ENCODE measurements at regions not wholly inside any gene's neighbourhood (a gene's known extent, or its start where the extent isn't known, plus 50 kb on each side); places are given as distances from the start of the nearest gene placed in this dataset.
"Not testable (repeated sequence)": the region's sequence is repeated elsewhere in the genome, so short reads cannot be mapped to it uniquely, and the experiment has no call there.

DNA sequence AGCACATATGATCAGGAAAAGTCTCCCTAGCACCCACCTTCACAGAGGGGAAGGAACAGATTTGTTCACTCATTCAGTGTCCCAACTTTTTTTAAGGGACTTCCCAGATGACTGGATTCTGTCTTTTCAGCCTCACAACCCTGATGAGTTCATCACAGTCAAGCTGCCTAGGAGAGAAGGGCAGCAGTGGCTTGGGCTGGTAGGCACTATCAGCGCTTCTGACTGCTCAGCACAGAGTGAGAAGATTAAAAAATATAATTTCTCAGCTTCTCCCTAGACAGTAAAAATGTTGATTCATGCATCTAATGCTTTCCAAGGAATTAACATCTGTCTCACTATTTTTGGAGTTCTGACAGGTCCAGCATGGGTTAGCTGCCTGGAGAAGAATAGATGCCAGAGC lies 328.2 kb downstream of the DTHD1 start:
- no peak for TF ChIP-seq CTCF (conservative IDR thresholded peaks at IDR 0.05; ENCODE audit: low read depth, low read length)
- no peak for DNase-seq (ENCODE audit: low read depth)
- H3K4me3 ChIP-seq (ENCODE audit: low read depth, low read length), result no peak overlapping the region

- TF ChIP-seq CTCF (conservative IDR thresholded peaks at IDR 0.05; ENCODE audit: low read depth, low read length), result no peak
Measured at GRCh38 chr4:36610628-36611027, 329.2 kb downstream of the DTHD1 start.

GRCh38 chr4:36613142-36613541 lies 331.7 kb downstream of the DTHD1 start:
- not testable (repeated sequence) for DNase-seq (ENCODE audit: low read depth); H3K4me3 ChIP-seq (ENCODE audit: low read depth, low read length)

More at GRCh38 chr4:36610628-36611027, 329.2 kb downstream of the DTHD1 start:
- H3K4me3 ChIP-seq (ENCODE audit: low read depth, low read length), result no peak overlapping the region
- no peak for DNase-seq (ENCODE audit: low read depth)

- H3K4me3 ChIP-seq (ENCODE audit: low read depth, low read length), result no peak overlapping the region
- DNase-seq (ENCODE audit: low read depth), result no peak
- TF ChIP-seq CTCF (conservative IDR thresholded peaks at IDR 0.05; ENCODE audit: low read depth, low read length), result no peak
Measured at GRCh38 chr4:36614011-36614410, 332.6 kb downstream of the DTHD1 start.

DNA sequence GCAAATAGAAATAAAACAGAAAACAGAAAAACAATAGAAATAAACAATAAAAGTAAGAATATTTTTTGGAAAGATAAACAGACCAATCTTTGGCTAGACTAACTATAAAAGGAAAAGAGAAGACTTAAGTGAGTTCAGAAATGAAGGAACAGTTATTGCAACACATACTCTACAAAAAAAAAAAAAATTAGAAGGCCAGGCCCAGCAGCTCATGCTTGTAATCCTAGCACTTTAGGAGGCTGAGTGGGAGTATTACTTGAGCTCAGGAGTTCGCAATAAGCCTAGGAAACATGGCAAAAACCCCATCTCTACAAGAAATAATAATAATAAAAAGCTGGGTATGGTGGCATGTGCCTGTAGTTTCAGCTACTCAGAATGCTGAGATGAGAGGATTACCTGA lies 336.7 kb downstream of the DTHD1 start:
- no peak overlapping the region for H3K4me3 ChIP-seq (ENCODE audit: low read depth, low read length)
- DNase-seq (ENCODE audit: low read depth), result no peak
- no peak for TF ChIP-seq CTCF (conservative IDR thresholded peaks at IDR 0.05; ENCODE audit: low read depth, low read length)

DNA sequence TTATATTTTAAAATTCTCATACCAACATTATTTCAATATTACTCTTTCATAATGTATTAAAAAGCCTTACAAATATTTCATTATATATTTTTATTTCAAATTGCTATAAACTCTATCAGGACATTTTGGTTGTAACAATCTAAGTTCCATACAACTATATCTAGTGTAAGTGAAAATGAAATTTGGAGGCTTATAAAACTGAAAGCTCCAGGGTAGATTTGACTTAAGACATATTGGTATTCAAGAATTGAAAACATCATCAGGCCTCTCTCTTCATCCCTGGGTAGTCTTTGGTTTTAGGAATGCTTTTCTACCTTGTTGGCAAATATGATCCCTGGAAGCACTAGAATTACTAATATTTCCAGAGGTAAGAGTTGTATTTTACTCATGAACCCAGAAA lies 342.6 kb downstream of the DTHD1 start:
- no peak overlapping the region for H3K4me3 ChIP-seq (ENCODE audit: low read depth, low read length)
- TF ChIP-seq CTCF (conservative IDR thresholded peaks at IDR 0.05; ENCODE audit: low read depth, low read length), result no peak
- no peak for DNase-seq (ENCODE audit: low read depth)

DNA sequence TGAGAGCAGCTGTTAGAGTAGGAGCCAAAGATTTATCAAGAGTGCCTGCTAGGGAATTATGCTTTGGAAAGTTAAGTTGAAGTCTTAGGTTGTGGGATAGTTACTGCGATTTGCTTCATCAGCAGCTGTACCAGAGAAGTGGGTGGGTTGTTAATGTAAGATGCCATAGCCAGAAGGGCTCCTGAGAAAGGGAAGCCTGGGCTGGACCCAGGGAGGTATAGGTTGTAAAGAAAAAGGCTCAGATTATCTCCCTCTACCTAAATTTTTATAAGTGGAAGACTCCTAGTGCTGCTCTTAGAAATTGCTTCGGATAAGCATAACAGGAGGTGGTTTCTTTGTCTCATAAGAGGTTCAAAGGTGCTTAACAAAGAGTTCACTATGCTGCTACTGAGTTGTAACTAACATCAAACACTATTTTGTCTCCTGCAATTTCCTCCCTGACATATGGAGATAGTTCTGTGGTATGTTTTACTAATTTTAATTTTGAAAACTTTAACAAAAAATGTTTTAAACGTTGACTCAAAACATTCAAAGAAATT lies 356.9 kb downstream of the DTHD1 start:
- no peak overlapping the region for H3K4me3 ChIP-seq (ENCODE audit: low read depth, low read length)
- no peak for DNase-seq (ENCODE audit: low read depth)
- no peak for TF ChIP-seq CTCF (conservative IDR thresholded peaks at IDR 0.05; ENCODE audit: low read depth, low read length)

All from epithelial cell of proximal tubule (primary cell).